ENCODE measurements at regions not wholly inside any gene's neighbourhood (a gene's known extent, or its start where the extent isn't known, plus 50 kb on each side); places are given as distances from the start of the nearest gene placed in this dataset.

DNA sequence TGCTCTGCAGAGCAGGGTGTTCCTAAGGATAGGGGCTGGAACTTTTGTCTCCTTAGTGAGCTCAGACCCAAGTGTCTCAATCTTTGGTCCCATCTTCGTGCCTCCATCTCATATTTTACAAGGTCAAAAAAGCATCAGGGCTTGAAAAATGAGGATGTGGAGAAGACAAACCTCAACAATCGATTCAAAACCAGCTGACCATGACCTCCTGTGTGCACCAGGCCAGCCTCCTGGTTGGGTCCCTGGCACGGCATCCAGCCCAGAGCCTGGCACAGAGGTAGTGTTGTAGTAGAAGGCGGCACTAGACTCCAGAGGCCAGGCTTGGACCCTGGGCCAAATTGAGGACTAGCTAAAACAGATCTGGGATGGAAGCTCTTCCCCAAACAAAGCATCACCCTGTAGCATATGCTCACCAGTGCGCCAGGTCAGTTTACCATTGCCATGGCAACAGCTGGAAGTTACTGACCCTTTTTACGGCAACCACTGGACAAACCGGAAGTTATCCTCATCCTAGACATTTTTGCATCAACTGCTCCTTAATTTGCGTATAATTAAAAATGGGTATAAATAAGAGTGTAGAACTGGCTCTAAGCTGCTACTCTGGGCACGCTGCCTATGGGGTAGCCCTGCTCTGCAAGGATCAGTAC is 69.3 kb upstream of the BLCAP start:
- DNase-seq = no peak

DNA sequence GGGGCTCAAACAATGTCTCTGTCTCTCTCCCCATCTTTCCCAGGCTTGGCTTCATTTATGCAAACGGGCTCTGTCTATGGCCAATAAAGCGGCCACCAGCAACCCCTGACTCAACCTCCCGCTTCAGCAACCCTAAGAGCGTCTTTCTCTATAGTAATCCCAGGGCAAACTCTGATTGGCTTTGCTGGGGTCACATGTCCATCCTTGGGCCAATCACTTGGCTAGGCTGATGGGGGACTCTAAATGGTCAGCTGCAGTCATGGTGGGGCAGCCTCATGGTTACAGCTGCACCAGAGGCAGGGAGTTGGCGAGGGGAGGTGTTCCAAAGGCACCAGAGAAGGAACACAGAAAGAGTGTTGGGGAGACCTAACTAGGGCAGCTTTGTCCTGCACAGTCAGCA is 68.5 kb upstream of the BLCAP start:
- no peak for DNase-seq

DNA sequence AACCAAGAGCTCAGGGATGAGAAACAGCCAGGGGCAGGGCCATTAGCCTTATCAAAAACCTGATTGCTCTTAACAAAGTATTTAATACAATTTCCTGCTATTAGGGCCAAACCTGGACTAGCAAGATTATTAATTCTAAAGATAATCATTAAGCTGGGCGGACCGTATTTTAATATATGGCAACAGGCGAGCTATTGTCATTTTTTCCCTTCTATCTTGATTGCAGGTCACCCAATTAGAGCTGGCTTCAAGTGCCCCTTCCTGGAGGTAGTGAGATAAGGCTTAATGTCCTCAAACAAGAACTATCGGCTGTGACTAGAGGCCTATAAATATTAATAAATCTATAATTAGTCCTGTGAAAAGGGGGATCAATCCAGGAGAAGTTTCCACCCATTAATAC is 66.0 kb upstream of the BLCAP start:
- no peak for DNase-seq

DNA sequence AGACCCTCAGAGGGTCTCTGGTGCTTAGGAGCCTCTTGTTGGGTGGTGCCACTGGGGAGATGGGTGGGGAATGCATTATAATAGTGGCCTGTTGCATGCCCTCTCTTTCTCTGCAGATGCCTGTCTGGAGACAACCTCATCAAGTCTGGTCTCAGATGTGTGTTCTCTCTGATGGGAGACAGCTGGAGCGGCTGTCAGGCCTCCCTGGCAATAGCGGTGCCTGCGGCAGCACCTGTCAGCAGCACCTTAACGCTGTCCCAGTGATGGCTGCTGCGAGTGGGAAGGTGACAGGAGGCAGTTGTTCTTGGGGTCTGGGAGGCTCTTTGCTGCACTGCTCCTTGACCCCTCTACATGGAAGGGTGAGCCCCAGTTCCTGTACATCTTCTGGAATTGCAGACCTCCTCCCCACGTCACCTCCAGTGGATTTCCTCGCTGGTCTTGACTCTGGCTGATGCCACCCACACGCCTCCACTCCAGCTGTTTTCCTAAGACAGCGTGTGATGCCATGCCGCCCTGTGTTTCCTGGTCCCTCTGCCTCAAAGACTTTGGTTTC is 63.3 kb upstream of the BLCAP start:
- no peak for DNase-seq

DNA sequence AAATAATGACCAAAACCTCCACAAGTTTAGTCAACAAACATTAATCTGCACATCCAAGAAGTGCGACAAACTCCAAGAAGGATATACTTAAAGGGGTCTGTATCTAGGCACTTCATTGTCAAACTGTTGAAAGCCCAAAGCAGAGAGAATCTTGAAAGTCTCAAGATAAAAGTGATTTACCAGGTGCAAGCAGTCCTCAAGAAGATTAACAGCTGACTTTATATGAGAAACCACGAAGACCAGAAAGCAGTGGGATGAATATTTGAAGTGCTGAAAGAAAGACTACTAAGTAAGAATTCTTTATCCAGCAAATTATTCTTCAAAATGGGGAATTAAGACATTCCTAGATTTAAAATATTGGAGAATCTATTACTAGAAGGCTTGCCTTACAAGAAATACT is 58.4 kb upstream of the BLCAP start:
- DNase-seq = no peak

DNA sequence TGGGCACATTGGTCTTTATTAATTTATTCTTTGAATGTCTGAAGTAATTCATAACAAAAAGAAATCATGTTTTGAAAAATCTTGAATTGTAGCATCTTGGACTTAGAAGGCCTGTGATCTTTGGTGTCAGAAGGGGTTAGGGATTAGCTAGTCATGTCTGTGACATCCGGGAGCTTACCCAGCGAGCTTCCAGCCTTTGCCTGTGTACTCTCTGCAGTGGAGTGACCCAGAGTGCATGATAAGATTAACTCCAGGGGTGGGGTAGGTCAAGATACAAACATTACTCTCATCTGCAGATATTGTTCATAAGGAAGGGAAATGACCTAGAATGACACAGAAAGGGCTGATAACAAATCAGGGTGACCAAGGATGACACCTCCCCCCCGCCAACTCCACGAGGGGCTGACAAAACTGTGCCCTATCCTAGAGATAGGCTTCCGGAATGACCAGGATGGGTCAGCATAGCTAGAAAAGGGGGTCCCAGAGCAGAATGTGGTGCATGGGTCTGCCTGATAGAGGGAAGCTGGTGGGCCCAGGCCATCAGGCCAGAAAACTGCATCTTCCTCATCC is 56.6 kb upstream of the BLCAP start:
- no peak for DNase-seq

DNA sequence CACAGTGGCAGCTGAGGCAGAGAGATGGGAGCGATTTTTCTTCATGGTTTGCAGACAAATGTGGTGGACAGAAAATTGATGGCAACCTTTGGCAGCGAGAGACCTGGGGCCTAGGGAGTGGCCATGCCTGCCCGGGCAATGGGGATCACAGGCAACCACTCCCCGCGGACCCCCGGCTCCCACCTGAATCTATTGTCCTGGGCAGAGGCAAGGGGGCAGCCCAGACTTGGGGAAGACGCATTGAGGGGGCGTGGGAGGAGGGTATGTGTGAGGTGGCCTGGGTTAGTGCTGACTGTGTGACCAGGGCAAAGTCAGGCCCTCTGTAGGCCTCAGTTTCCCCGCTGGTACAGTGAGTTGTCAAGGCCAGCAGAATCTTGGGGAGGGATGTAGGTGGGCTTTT is 53.6 kb upstream of the BLCAP start:
- DNase-seq = no peak

DNA sequence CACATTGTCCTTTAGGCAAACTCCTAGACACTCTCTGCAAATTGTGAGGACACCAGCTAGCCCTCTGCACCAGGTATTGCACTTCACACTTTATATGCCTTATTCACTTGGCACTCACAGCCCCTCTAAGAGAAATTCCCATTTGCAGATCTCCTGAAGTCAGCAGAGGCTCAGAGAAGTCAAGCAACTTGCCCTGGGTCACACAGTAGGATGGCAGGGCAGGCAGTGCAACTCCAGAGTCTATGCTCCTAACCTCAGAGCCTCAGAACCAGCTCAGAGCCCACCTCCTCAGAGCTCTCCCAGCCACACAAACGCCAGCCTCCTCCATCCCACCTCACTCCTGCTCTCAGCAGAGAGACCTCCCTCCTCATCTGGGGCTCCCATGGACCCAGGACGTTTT is 52.4 kb upstream of the BLCAP start:
- DNase-seq = no peak

DNA sequence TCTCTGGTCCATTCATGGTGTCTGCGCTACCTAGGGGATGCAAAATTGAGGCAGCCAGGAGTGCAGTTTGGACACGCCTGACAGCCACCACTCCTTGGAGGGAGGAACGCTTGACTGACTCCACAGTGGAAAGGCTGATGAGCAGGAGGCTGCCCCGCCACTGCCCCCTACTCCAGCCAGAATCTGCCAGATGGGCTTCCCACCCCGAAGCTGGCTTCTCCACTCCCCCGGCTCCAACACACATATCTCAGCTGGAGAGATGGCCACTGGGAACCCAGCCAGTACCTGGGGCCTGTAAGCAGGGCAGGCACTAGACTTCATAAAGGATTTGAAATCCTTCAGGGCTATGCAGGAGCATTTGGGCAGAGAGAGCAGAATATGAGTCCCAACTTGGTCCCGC is 51.4 kb upstream of the BLCAP start:
- DNase-seq = no peak

DNA sequence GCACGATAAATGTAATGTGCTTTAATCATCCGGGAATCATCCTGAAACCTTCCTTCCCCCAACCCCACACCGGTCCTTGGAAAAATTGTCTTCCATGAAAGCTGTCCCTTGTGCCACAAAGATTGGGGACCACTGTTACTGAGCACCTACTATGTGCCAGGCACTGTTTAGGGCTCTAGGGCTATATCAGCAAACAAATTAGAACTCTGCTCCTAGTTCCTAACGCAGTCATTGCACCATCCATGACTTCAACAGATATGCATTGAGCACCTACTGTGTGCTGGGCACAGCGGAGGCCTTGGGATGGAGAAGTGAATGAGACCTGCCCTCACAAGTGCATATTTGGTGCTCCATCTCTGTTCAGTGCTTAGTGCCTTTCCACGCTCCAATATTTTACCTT is 50.3 kb upstream of the BLCAP start:
- DNase-seq = no peak
